EH (cell line): ENCODE measurements at regions not wholly inside any gene's neighbourhood (a gene's known extent, or its start where the extent isn't known, plus 50 kb on each side); places are given as distances from the start of the nearest gene placed in this dataset.

ENCODE experiments used
- DNase-seq: peaks from one replicate; pipeline ENCODE4 v3.0.0-alpha.2; 2015; ENCODE audit warnings: low read depth

GRCh38 chr6:156131221-156131903 lies 645.8 kb upstream of the ARID1B start:
- DNase-seq: no peak

- no peak for DNase-seq
These were observed 650.6 kb upstream of the ARID1B start for GRCh38 chr6:156126535-156126934.

- DNase-seq: no peak
These were observed 651.3 kb upstream of the ARID1B start for GRCh38 chr6:156125844-156126243.

GRCh38 chr6:156123731-156124130 lies 653.4 kb upstream of the ARID1B start:
- no peak for DNase-seq

GRCh38 chr6:156121973-156122372 lies 655.2 kb upstream of the ARID1B start:
- DNase-seq: no peak

- DNase-seq: no peak
These were observed 658.9 kb upstream of the NOX3 start for GRCh38 chr6:156114541-156114940.

GRCh38 chr6:156113631-156114030 lies 658.0 kb upstream of the NOX3 start:
- DNase-seq: no peak

- DNase-seq: no peak
These were observed 656.3 kb upstream of the NOX3 start for GRCh38 chr6:156111913-156112312.

GRCh38 chr6:156110249-156110648 lies 654.6 kb upstream of the NOX3 start:
- no peak for DNase-seq

- peak; percentile 2 for DNase-seq
These were observed 654.1 kb upstream of the NOX3 start for GRCh38 chr6:156109713-156110112.

GRCh38 chr6:156107624-156108101 lies 652.0 kb upstream of the NOX3 start:
- DNase-seq: no peak

- DNase-seq: peak; percentile 22
These were observed 646.5 kb upstream of the NOX3 start for GRCh38 chr6:156102129-156102528.

GRCh38 chr6:156098839-156099238 lies 643.2 kb upstream of the NOX3 start:
- DNase-seq: no peak

GRCh38 chr6:156087487-156087886 lies 631.8 kb upstream of the NOX3 start:
- no peak for DNase-seq

- DNase-seq: no peak
These were observed 626.4 kb upstream of the NOX3 start for GRCh38 chr6:156082012-156082411.

GRCh38 chr6:156080371-156080770 lies 624.7 kb upstream of the NOX3 start:
- no peak for DNase-seq

GRCh38 chr6:156068881-156069280 lies 613.2 kb upstream of the NOX3 start:
- peak; percentile 3 for DNase-seq

- no peak for DNase-seq
These were observed 610.2 kb upstream of the NOX3 start for GRCh38 chr6:156065849-156066248.

GRCh38 chr6:156062091-156062563 lies 606.5 kb upstream of the NOX3 start:
- DNase-seq: peak; percentile 1

GRCh38 chr6:156061465-156061864 lies 605.8 kb upstream of the NOX3 start:
- DNase-seq: no peak

GRCh38 chr6:156060013-156060412 lies 604.4 kb upstream of the NOX3 start:
- no peak for DNase-seq

- DNase-seq: no peak
These were observed 602.7 kb upstream of the NOX3 start for GRCh38 chr6:156058356-156058755.

- no peak for DNase-seq
These were observed 602.2 kb upstream of the NOX3 start for GRCh38 chr6:156057869-156058268.

GRCh38 chr6:156056085-156056484 lies 600.4 kb upstream of the NOX3 start:
- DNase-seq: no peak
